ENCODE measurements at regions not wholly inside any gene's neighbourhood (a gene's known extent, or its start where the extent isn't known, plus 50 kb on each side); places are given as distances from the start of the nearest gene placed in this dataset.
"Not testable (repeated sequence)": the region's sequence is repeated elsewhere in the genome, so short reads cannot be mapped to it uniquely, and the experiment has no call there.

DNA sequence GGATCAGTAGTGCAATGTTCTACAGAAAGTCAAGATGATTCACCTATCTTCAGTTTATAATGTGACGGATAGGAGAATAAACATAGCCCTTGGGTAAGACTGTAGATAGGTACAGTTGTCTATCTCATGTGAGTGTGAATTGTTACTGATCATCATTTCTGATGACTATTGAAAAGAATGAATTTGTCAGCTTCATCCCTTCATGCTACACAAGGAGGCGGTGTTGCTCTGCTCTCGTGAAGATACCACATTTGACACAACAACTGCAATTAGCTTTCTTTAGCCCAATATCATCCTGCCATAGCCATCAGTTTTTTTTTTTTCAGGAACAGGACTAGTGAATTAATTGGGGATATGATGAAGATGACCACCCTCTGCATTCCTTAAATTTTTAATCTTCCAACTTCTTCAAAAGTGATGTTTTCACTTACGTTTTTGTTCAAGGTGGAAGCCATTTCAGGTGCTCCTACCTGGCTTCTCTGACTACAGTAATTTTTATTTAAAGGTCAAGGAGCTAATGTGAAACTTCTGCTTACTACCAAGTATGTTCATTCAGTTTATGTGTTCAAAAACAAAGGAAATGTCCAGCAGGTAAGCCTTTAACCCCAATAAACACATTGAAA lies 152.9 kb upstream of the MOCS2 start:
- no peak overlapping the region for H3K4me3 ChIP-seq
- H3K27ac ChIP-seq, result no peak overlapping the region

DNA sequence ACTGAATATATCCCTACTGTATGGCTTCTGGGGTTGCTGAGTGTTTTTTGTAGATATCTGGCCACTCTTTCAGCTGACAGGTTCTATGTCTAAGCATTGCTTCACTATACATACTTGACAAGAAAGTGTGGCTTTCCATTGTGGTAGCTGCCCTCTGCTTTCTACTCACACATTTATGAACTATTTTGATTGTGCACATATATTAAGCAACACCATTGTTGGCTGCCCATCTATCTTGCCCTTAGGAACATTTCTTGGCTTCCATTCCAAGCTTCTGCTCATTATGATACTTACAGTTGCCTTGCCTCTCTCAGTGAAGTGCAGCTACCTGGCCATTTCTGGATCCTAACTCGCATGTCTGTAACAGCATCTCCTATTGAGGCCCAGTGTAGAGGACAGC lies 153.6 kb upstream of the MOCS2 start:
- no peak overlapping the region for H3K4me3 ChIP-seq
- H3K27ac ChIP-seq, result no peak overlapping the region

DNA sequence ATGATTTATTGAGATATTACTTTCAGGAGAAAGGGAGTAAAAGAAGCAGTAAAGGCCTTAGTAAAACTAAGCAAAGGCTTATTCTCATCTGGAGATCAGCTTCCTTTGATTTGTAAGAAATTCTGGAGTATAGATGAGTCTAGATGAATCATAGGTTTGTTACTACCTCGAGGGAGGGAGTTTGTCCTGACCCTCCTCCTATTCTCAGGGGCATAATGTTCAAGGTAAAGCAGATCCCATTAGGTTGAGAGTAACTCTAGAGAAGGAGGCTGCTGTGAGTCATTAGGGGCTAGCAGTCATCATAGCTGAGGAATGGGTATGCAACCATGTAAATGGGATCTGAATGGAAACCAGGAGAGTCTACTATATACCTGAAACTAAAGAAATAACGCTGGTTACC lies 155.5 kb upstream of the MOCS2 start:
- Histone ChIP-seq H3K4me3 (no peak overlapping the region), H3K27ac (no peak overlapping the region)

DNA sequence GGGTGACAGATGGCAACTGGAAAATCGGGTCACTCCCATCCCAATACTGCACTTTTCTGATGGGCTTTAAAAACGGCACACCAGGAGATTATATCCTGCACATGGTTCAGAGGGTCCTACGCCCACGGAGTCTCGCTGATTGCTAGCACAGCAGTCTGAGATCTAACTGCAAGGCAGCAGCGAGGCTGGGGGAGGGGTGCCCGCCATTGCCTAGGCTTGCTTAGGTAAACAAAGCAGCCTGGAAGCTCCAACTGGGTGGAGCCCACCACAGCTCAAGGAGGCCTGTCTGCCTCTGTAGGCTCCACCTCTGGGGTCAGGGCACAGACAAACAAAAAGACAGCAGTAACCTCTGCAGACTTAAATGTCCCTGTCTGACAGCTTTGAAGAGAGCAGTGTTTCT lies 158.7 kb upstream of the MOCS2 start:
- not testable (repeated sequence) for H3K4me3 ChIP-seq, H3K27ac ChIP-seq

DNA sequence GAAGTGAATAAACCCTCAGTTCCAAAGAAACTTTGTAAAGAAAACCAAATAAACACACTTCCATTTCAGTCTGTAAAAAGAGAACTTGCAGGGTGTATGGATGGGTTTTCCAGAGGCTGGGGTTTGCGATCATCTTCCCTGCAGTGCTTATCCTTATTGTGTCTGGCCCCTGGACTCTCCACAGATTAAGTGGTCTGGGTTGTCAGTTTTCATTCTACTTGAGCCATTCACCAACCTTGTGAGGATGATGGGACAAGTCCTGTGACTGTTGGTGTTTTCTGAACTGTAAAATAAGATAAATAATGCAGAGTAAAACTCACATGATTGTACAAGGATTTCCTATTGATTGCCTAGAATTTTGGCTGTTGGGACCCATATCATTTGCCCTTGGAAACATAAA lies 166.1 kb upstream of the MOCS2 start:
- Histone ChIP-seq H3K27ac (no peak overlapping the region), H3K4me3 (no peak overlapping the region)

DNA sequence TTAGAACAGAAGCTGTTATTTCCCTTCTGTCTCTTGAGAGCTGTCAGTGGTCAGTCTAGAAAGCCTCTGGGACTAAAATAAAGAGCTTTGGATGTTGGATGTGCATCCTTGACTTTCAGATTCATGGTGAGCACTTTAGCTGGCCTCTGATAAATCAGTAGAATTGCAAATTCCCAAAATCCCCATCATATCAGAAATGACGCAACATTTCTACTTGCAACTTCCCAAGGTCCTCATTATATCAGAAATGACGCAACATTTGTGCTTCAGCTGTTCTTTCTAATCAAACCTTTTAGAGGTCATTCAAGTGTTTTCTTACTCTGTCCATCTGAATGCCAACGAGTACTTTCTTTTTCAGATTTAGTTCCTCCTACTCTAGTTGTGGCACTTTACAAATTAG lies 167.3 kb upstream of the MOCS2 start:
- Histone ChIP-seq H3K27ac (no peak overlapping the region), H3K4me3 (no peak overlapping the region)

DNA sequence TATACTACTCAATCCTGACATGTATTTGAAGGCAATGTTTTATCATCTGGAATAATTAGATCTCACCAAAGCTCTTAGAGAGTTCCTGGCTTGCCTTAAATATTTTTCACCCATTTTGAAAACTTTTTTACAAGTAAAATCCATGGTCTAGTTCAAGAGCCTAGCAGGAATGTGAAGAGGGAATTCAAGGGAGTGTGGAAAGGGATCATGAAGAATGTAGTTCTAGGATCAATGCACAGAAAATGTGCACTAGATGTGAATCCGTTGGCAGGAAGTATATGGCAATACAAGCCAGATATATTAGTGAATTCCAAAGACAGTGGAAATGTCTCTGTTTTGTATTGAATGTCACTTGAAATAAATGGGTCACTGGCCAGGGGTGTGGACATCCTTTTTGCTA lies 167.9 kb upstream of the MOCS2 start:
- Histone ChIP-seq H3K27ac (no peak overlapping the region), H3K4me3 (no peak overlapping the region)

DNA sequence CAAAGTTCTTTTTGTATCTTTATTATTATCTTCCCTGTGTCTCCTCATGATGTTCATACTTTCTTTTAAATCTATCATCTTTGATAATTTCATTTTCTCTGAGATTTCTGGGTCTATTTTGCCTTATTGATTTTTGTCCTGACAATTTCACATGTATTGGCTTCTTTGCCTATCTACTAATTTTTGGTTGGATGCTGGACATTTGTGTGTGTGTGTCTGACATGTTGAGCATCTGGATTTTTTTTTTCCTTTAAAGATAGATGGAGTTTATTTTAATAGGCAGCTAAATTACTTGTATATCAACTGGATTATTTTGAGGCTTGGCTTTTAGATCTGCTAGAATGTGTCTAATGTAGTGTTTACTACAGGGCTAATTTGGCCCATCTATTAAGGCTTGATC lies 178.0 kb upstream of the MOCS2 start:
- Histone ChIP-seq H3K27ac (no peak overlapping the region), H3K4me3 (no peak overlapping the region)

DNA sequence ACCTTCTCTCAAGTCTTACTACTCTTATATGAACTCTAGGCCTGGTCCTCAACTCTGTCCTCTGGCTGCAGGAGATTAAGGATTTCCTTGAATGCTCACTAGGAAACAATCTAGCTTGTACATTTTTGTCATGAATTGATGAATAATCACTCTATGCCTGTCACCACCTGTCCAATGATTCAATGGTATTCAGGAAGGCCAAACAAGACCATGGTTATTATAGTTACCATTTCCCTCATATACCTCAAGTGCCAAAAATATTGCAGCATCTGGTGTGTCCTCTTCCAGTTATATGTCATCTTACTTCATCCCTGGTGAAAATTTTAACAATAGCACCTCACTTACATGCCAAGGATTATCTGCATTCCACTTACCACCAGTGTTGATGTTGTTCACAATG lies 179.0 kb upstream of the MOCS2 start:
- Histone ChIP-seq H3K4me3 (no peak overlapping the region), H3K27ac (no peak overlapping the region)

DNA sequence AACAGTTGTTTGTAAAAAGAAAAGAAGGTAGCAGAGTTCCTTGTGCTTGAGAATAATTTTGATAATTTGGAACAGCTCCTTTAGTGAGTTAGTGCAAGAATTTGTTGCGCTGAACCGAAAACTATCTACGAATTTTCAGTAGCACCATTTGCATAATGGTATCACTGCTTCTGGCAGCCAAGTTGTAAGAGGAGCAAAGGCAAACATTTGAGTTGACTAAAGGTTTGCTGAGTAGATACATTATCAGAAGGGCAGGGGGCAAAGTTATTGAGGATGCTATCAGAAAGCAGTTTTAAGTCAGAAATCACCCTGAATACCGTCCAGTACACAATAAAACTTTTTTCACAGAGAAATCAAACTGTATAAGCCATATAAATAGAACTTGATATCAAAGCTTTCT lies 181.5 kb upstream of the MOCS2 start:
- no peak overlapping the region for H3K4me3 ChIP-seq
- H3K27ac ChIP-seq, result no peak overlapping the region

DNA sequence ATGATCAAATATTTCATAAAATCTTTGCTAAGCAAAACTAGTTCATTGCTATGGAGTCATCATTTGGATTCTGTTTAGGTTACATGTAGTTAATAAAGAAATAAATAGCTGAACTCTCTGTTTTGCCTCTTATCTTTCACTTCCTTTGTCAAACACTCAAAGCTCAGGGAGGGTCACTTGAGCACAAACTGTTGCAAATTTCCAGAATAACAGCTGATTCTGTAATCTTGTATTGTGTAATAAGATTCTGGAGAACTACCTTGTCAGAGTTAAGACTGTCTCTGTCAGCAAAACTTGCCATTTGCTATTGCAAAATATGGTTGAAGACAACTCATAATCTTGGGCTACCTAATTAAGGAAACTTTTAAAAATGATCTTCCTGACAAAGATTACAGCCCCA lies 182.0 kb upstream of the MOCS2 start:
- Histone ChIP-seq H3K4me3 (no peak overlapping the region), H3K27ac (no peak overlapping the region)

DNA sequence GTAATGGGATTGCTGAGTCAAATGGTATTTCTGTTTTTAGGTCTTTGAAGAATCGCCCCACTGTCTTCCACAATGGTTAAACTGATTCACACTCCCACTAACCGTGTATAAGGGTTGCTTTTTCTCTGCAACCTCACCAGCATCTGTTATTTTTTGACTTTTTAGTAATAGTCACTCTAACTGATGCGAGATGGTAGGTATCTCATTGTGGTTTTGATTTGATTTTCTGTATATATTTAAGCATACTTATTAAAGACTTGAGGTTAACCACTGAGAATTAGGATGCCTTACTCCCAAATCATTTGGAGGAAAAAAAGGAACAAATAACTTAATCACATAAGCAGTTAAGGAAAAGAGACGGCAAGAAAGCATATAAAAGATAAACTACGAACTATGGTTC lies 181.6 kb upstream of the FST start:
- H3K27ac ChIP-seq, result no peak overlapping the region
- no peak overlapping the region for H3K4me3 ChIP-seq

DNA sequence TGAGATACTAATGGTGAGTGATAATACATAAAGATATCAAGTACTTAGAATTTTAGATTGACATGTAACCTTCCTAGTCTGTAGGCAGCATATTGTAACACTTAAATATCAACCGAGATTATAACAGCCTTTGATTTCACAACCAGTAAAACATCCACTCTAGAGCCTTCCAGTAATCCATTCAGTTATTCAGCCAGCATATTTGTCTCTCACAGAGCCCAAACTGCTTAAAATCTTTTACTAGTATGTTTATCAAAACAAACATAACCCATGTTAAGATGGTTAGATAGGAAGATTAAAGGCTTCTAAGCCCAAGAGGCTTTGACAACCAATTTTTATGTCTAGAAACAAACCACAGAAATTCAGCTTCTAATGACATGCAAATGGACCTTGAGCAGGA lies 177.9 kb upstream of the FST start:
- no peak overlapping the region for H3K4me3 ChIP-seq
- peak overlapping the region in 3 of 21 experiments; percentile 26 to 71 (median 47) for H3K27ac ChIP-seq

DNA sequence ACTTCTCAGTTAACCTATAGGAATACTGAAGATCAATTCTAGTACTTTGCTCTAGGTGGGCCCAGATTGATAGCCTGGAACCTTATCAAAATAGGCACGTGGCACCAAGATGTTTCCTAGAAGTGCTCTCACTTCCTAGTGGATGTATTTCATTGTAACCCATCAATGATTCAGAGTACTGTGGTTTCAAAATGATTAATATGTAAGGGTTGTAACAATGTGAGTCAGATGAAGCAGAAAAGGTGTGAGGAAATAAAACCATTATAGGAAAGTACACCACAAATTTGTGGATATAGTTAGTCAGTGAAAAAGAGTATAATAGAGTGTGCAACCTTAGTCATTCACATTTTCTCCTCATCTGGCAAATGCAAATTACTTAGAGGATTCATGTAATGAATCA lies 177.3 kb upstream of the FST start:
- no peak overlapping the region for H3K4me3 ChIP-seq
- peak overlapping the region in 3 of 21 experiments; percentile 26 to 71 (median 47) for H3K27ac ChIP-seq

DNA sequence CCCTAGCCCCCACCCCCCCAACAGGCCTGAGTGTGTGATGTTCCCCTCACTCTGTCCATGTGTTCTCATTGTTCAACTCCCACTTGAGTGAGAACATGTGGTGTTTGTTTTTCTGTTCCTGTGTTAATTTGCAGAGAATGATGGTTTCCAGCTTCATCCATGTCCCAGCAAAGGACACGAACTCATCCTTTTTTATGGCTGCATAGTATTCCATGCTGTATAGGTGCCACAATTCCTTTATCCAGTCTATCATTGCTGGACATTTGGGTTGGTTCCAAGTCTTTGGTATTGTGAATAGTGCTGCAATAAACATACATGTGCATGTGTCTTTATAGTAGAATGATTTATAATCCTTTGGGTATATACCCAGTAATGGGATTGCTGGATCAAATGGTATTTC lies 175.1 kb upstream of the FST start:
- not testable (repeated sequence) for H3K27ac ChIP-seq, H3K4me3 ChIP-seq

DNA sequence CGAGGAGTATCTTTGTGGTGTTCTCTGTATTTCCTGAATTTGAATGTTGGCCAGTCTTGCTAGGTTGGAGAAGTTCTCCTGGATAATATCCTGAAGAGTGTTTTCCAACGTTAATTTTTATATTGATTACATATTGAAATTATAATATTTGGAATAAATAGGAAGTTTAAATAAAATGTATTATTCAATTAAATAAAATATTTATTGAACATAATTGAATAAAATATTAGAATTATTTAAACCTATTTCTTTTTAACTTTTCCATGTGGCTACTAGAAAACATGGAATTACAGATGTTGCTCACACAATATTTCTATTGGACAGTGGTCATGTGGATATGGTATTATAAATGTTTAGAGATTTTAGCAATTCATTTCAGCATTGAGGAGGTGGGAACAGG lies 170.8 kb upstream of the FST start:
- Histone ChIP-seq H3K4me3 (no peak overlapping the region), H3K27ac (no peak overlapping the region)

DNA sequence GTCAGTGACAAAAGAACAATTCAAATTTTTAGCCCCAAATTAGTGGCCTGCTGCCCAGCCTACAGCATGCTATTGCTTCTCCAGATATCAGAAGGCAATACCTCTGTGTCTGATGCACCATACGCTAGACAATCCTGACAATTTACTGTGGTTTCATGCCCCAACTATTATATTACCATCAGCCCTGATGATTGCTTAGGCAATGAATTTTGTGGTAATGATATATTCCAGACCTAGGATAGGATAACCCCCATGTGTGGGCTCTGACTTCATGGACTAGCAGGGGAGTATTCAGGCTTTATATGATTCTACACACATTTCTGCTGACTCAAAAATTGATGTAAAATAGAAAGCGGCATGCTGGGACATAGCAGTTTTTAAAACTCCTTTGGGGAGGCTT lies 168.7 kb upstream of the FST start:
- no peak overlapping the region for H3K27ac ChIP-seq
- no peak overlapping the region for H3K4me3 ChIP-seq

DNA sequence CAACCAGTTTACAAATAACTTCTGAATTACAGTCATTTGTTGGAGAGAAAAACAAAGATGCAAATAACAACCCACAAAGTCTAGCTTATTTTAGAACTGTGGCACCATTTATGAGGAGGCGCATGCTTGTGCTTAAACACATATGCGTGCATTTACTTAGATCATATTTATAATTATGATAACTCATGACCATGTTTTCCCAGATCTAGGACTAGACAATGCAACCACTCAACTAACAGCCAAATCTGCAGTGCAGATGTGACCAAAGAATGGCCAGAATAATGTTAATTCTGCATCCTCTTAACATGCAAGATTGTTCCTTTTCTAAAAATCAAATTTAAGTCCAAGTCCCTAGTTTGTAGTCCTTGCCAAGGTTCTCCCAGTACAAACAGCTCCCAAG lies 167.3 kb upstream of the FST start:
- Histone ChIP-seq H3K4me3 (no peak overlapping the region), H3K27ac (no peak overlapping the region)

DNA sequence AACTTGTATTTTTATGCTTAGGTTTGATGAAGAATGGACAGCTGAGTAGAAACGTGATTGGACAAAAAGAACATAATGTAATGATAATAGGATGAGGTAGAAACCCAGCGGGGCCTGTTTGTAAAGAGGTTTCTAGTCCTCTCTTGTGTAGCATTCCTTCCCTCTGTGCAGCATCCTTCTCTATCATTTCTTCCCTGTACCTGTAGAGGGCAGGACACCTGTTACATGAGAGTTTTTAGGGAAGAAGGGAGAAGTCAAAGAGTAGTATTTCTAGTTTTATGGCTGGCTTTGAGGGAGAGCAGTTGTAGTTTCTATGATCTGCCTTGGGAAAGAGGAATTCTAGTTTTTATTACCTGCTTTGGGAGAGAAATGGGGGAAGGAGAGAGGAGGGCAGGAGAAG lies 162.1 kb upstream of the FST start:
- Histone ChIP-seq H3K27ac (peak overlapping the region in 1 of 21 experiments; percentile 41), H3K4me3 (no peak overlapping the region)

DNA sequence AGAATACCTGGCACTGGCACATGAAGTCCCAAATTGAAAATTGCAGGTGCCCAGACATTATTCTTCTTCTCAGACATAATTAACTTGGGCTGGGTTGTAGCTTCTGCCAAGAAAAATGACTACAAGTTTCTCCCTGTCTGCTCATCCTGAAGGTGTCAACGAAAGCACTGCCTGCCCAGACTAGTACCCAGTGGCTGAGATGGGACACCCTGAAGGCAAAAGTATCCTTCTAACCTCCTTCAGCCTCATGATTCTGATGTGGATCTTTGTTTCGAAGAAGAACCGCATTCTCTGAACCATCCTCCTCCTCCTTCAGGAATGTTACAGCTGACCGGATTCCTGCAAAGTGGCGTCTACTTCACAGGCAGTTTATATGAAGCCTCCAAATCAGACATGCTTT lies 161.1 kb upstream of the FST start:
- peak overlapping the region in 1 of 21 experiments; percentile 45 for H3K27ac ChIP-seq
- H3K4me3 ChIP-seq, result no peak overlapping the region

DNA sequence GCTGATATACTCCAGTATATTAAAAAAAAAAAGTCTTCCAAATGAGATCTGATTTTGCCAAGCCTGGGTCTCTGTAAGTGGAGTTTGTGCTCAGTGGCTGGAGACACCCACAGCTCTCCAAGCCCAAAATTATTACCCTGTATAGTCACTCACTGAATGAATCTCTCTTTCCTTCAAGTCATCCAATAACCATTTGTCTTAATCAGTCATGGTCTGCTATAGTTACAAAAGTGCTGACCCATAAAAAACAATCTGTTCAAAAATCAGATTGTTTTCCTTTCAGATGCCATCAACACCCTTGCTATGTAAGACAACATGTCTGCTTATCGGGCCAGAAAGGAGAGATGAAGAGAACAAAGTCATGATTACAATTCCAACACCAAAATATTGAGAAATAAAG lies 159.4 kb upstream of the FST start:
- Histone ChIP-seq H3K4me3 (no peak overlapping the region), H3K27ac (no peak overlapping the region)

DNA sequence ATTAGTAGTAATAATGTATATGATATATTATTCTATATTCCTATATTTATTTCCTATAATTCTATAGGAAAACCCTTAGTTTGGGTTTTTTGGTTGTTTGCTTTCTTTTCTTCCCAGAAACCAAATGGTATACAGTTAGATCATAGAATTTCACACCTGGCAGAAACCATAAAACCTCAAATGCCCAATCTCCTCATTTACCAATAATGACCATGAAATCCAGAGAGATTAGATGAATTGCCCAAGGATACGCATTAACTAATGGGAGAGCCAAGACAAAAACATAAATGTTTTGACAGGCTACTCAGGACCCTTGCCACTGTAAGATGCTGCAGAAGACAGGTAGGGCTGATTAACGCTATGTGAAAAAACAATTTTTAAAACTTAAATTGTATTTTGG lies 158.7 kb upstream of the FST start:
- peak overlapping the region in 1 of 21 experiments; percentile 2 for H3K27ac ChIP-seq

DNA sequence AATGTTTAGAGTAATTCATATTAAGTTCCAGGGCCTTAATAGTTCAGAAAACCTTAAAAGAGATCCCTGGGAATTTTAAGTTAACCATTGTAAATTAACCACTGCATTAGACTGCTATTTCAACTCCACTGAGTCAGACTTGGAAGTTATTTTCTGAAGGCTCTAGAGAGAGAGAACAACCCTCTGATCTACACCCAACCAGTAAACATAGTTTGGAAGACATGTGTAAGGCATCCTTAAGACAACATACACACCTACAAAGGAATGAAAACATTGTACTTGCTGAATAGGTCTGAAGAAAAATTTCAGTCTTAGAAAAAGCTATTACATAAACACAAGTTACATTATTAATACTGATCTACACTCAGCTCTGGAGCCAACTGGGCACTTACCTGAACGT lies 158.2 kb upstream of the FST start:
- H3K4me3 ChIP-seq, result no peak overlapping the region
- H3K27ac ChIP-seq, result peak overlapping the region in 2 of 21 experiments; percentile 2 to 39

More for the DNA sequence above, 158.7 kb upstream of the FST start:
- H3K4me3 ChIP-seq, result no peak overlapping the region

All from skin epidermis (tissue), 12 donors.